GM12878 (cell line): ENCODE measurements at regions not wholly inside any gene's neighbourhood (a gene's known extent, or its start where the extent isn't known, plus 50 kb on each side); places are given as distances from the start of the nearest gene placed in this dataset.

Source experiments
- ATAC-seq: fragments of 200-7000 bp; cut with Tn5 transposase; 3 replicates; pipeline ENCODE4 v1.9.1; 2020; ENCODE audit warnings: mild to moderate bottlenecking, moderate library complexity
- BruUV-seq: library from RNA; stranded (reverse); fragments of 400-500 nt; replicated peaks from 2 replicates; lab custom pipeline; 2021; lab: Mats Ljungman, UMichigan
- CTCF ChIA-PET: fragments of 300-600 bp; sonication (Branson Sonifier 250); formaldehyde crosslinking; extraction: SDS; loops from one replicate; lab custom pipeline; 2021; ENCODE audit warnings: inconsistent platforms; lab: Yijun Ruan, JAX
- POLR2A ChIA-PET: fragments of 350-600 bp; formaldehyde crosslinking; extraction: SDS; loops from one replicate; lab custom pipeline; 2021; ENCODE audit warnings: inconsistent platforms; lab: Charles Lee
- RAD21 ChIA-PET: fragments of 300-600 bp; sonication (Branson Sonifier 250); formaldehyde crosslinking; loops from one replicate; lab custom pipeline; 2023; ENCODE audit warnings: antibody characterized with exemption; ENCODE audit not compliant: unreplicated experiment; lab: Charles Lee
- SMC1A ChIA-PET: fragments of 300-600 bp; sonication (Branson Sonifier 250); formaldehyde crosslinking; loops from one replicate; lab custom pipeline; 2023; ENCODE audit not compliant: unreplicated experiment, uncharacterized antibody; lab: Charles Lee
- DNase-seq: peaks from one replicate; pipeline ENCODE4 v3.0.0-alpha.2; 2011; ENCODE audit warnings: low read depth, low spot score
- FAIRE-seq: peaks from 3 replicates; lab custom pipeline; 2011; peaks lifted over from hg19 to GRCh38; lab: Jason Lieb, UNC
- H2AFZ ChIP-seq: 2 replicates; pipeline ENCODE4 v1.6.0; 2011; ENCODE audit warnings: low read depth, low read length, control low read depth; ENCODE audit not compliant: control insufficient read depth
- H3K27ac ChIP-seq: 2 replicates; pipeline ENCODE4 v1.5.1; 2011; ENCODE audit warnings: control low read depth; ENCODE audit not compliant: control insufficient read depth, insufficient read depth
- H3K27me3 ChIP-seq, 2 experiments: replicated peaks in 1 of 2; 2 replicates each; pipeline versions ENCODE4 v1.6.0 to v1.6.1; 2011; ENCODE audit warnings: low read length in 1 of 2; ENCODE audit not compliant: control insufficient read depth in 2 of 2, insufficient read depth in 2 of 2
- H3K36me3 ChIP-seq, 2 experiments: 2 replicates each; pipeline ENCODE4 v1.5.1; 2011; ENCODE audit warnings: low read length in 1 of 2; ENCODE audit not compliant: control insufficient read depth in 2 of 2, insufficient read depth in 2 of 2
- H3K4me1 ChIP-seq: 2 replicates; pipeline ENCODE4 v1.6.1; 2011; ENCODE audit warnings: mild to moderate bottlenecking, low read length, moderate library complexity, mixed read lengths; ENCODE audit not compliant: control insufficient read depth, insufficient read depth
- H3K4me2 ChIP-seq: 2 replicates; pipeline ENCODE4 v1.6.0; 2011; ENCODE audit warnings: control low read depth; ENCODE audit not compliant: control insufficient read depth, insufficient read depth
- H3K4me3 ChIP-seq: fragments of 200-600 bp; sonication (generic); 2 replicates; pipeline ENCODE4 v1.5.1; 2016
- H3K79me2 ChIP-seq: 2 replicates; pipeline ENCODE4 v1.6.0; 2011; ENCODE audit warnings: low read length; ENCODE audit not compliant: control insufficient read depth, insufficient read depth
- H3K9ac ChIP-seq: 2 replicates; pipeline ENCODE4 v1.8.0; 2011; ENCODE audit warnings: low read length, control low read depth, mixed read lengths; ENCODE audit not compliant: control insufficient read depth, insufficient read depth
- H3K9me3 ChIP-seq: replicated peaks from 3 replicates; pipeline ENCODE4 v1.5.1; 2011; ENCODE audit warnings: mild to moderate bottlenecking, low read length; ENCODE audit not compliant: control insufficient read depth, insufficient read depth
- H4K20me1 ChIP-seq: 2 replicates; pipeline ENCODE4 v1.6.0; 2011; ENCODE audit not compliant: control insufficient read depth, insufficient read depth
- CUX1 ChIP-seq: IDR thresholded peaks from 2 replicates; pipeline ENCODE4 v1.6.1; 2012; ENCODE audit warnings: improper control_type of control experiment, low read depth, low read length; ENCODE audit not compliant: insufficient replicate concordance
- FOS ChIP-seq: IDR thresholded peaks from 3 replicates; pipeline ENCODE4 v1.6.1; 2011; ENCODE audit warnings: borderline replicate concordance; ENCODE audit not compliant: insufficient read length; ENCODE audit errors: extremely low read depth
- HDGF ChIP-seq: fragments of 450-650 bp; IDR thresholded peaks from 2 replicates; pipeline ENCODE4 v1.6.1; 2016; ENCODE audit warnings: antibody characterized with exemption
- MXI1 ChIP-seq: fragments of 150-350 bp; IDR thresholded peaks from 2 replicates; pipeline ENCODE4 v1.6.1; 2011; ENCODE audit warnings: low read depth, mild to moderate bottlenecking, inconsistent platforms, low read length, improper control_type of control experiment
- NBN ChIP-seq: fragments of 450-650 bp; IDR thresholded peaks from 2 replicates; pipeline ENCODE4 v1.6.1; 2016
- NRF1 ChIP-seq: conservative IDR thresholded peaks from 2 replicates; pipeline ENCODE4 v1.6.1; 2011; ENCODE audit warnings: mild to moderate bottlenecking, low read depth, low read length, improper control_type of control experiment
- POLR2AphosphoS5 ChIP-seq: IDR thresholded peaks from 2 replicates; pipeline ENCODE4 v1.6.1; 2011; ENCODE audit warnings: mild to moderate bottlenecking, low read length, inconsistent platforms
- SMARCA5 ChIP-seq: fragments of 450-650 bp; IDR thresholded peaks from 2 replicates; pipeline ENCODE4 v1.6.1; 2017; ENCODE audit warnings: mild to moderate bottlenecking
- SPI1 ChIP-seq: IDR thresholded peaks from 2 replicates; pipeline ENCODE4 v1.6.1; 2011; ENCODE audit warnings: low read depth, mild to moderate bottlenecking, low read length, moderate library complexity, borderline replicate concordance; ENCODE audit not compliant: insufficient read depth
- ZSCAN29 ChIP-seq: fragments of 450-650 bp; IDR thresholded peaks from 2 replicates; pipeline ENCODE4 v1.6.1; 2017; ENCODE audit warnings: mild to moderate bottlenecking, moderate library complexity
- WGBS: methylation state at CpG from one replicate; pipeline ENCODE4 v1.1.6; 2016; ENCODE audit warnings: low lambda C conversion rate; ENCODE audit not compliant: insufficient replicate concordance, insufficient coverage; ENCODE audit errors: missing lambda C conversion rate; 5-methylcytosine and 5-hydroxymethylcytosine counted together
- in situ Hi-C: fragments of 300-500 bp; cut with MboI; formaldehyde crosslinking; loops from 9 replicates; pipeline ENCODE4 v1.14.3; 2018; ENCODE audit warnings: mixed read lengths
- intact Hi-C: fragments of 100-400 bp; cut with micrococcal nuclease; formaldehyde crosslinking; loops from one replicate; pipeline ENCODE4 v1.14.2; 2022; ENCODE audit not compliant: unreplicated experiment
- TF ChIP-seq, protein P1 (sequence below): fragments of 450-650 bp; IDR thresholded peaks from 2 replicates; pipeline ENCODE4 v1.6.1; 2014; ENCODE audit warnings: mild to moderate bottlenecking
- TF ChIP-seq, protein P2 (sequence below): fragments of 450-650 bp; IDR thresholded peaks from 2 replicates; pipeline ENCODE4 v1.6.1; 2017; ENCODE audit warnings: antibody characterized with exemption, mild to moderate bottlenecking, moderate library complexity
- TF ChIP-seq, protein P3 (sequence below): fragments of 450-650 bp; formaldehyde crosslinking; IDR thresholded peaks from 2 replicates; pipeline ENCODE4 v1.4.0; 2022; ENCODE audit warnings: mild to moderate bottlenecking, moderate library complexity

DNA sequence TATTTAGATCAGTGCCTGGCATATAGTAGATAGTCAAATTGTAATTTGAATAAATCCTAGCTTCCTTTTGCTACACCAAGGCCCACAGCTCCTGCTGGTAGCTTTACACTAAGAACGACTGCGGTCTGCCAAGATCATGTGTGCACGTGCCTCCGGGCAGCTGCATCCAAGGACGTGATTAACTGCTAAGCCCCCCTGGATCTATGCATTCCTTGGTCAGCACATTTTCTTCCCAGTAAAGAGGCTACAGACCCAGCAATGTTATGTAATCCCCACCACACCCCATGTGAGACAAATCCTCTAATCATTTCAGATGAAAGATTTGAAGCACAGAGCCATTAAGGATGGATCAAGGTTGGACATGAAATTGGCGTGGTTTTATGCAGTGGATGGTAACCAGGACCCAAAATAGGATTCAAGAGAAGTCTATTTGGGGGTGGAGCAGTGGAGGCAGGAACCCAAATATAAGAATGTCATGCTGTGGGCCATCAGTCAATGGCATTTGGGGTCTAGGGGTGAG is 65.2 kb upstream of the PEG3 start:
- intact Hi-C loops, result no loop called here
- no peaks in the 10 kb centered on the region for H3K36me3 ChIP-seq
- no peak for DNase-seq
- no peaks in the 10 kb centered on the region for H4K20me1 ChIP-seq
- H3K9me3 ChIP-seq, result no peaks in the 10 kb centered on the region; the same call in 2 of the 3 replicates
- H3K27ac ChIP-seq, result no peak overlapping the region
- H2AFZ ChIP-seq, result no peak overlapping the region
- ATAC-seq, result no peak
- ChIA-PET POLR2A (no interaction called here), SMC1A (no interaction called here), CTCF (no interaction called here), RAD21 (no interaction called here)
- H3K4me2 ChIP-seq, result no peak overlapping the region
- FAIRE-seq, result no peak
- H3K9ac ChIP-seq, result no peak overlapping the region
- H3K4me1 ChIP-seq, result no peaks in the 10 kb centered on the region
- no TSS peak for BruUV-seq
- in situ Hi-C loops, result no loop called here
- H3K4me3 ChIP-seq, result no peak overlapping the region
- H3K79me2 ChIP-seq, result no peaks in the 10 kb centered on the region
- H3K27me3 ChIP-seq, result no peaks in the 10 kb centered on the region
- WGBS, result 50% methylated on average over 6 of the region's 6 CpGs
- TF ChIP-seq, protein P1, sequence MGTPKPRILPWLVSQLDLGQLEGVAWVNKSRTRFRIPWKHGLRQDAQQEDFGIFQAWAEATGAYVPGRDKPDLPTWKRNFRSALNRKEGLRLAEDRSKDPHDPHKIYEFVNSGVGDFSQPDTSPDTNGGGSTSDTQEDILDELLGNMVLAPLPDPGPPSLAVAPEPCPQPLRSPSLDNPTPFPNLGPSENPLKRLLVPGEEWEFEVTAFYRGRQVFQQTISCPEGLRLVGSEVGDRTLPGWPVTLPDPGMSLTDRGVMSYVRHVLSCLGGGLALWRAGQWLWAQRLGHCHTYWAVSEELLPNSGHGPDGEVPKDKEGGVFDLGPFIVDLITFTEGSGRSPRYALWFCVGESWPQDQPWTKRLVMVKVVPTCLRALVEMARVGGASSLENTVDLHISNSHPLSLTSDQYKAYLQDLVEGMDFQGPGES, result no peak
- TF ChIP-seq NBN (no peak), FOS (no peak), SPI1 (no peak), HDGF (no peak), CUX1 (no peak), NRF1 (no peak), SMARCA5 (no peak), POLR2AphosphoS5 (no peak), ZSCAN29 (no peak), MXI1 (no peak)
- TF ChIP-seq, protein P2, sequence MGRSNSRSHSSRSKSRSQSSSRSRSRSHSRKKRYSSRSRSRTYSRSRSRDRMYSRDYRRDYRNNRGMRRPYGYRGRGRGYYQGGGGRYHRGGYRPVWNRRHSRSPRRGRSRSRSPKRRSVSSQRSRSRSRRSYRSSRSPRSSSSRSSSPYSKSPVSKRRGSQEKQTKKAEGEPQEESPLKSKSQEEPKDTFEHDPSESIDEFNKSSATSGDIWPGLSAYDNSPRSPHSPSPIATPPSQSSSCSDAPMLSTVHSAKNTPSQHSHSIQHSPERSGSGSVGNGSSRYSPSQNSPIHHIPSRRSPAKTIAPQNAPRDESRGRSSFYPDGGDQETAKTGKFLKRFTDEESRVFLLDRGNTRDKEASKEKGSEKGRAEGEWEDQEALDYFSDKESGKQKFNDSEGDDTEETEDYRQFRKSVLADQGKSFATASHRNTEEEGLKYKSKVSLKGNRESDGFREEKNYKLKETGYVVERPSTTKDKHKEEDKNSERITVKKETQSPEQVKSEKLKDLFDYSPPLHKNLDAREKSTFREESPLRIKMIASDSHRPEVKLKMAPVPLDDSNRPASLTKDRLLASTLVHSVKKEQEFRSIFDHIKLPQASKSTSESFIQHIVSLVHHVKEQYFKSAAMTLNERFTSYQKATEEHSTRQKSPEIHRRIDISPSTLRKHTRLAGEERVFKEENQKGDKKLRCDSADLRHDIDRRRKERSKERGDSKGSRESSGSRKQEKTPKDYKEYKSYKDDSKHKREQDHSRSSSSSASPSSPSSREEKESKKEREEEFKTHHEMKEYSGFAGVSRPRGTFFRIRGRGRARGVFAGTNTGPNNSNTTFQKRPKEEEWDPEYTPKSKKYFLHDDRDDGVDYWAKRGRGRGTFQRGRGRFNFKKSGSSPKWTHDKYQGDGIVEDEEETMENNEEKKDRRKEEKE, result no peak
- TF ChIP-seq, protein P3, sequence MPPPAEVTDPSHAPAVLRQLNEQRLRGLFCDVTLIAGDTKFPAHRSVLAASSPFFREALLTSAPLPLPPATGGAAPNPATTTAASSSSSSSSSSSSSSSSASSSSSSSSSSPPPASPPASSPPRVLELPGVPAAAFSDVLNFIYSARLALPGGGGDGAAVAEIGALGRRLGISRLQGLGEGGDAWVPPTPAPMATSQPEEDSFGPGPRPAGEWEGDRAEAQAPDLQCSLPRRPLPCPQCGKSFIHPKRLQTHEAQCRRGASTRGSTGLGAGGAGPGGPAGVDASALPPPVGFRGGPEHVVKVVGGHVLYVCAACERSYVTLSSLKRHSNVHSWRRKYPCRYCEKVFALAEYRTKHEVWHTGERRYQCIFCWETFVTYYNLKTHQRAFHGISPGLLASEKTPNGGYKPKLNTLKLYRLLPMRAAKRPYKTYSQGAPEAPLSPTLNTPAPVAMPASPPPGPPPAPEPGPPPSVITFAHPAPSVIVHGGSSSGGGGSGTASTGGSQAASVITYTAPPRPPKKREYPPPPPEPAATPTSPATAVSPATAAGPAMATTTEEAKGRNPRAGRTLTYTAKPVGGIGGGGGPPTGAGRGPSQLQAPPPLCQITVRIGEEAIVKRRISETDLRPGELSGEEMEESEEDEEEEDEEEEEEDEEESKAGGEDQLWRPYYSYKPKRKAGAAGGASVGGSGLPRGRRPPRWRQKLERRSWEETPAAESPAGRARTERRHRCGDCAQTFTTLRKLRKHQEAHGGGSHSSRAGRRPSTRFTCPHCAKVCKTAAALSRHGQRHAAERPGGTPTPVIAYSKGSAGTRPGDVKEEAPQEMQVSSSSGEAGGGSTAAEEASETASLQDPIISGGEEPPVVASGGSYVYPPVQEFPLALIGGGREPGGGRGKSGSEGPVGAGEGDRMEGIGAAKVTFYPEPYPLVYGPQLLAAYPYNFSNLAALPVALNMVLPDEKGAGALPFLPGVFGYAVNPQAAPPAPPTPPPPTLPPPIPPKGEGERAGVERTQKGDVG (CRISPR knock-in tag), result no peak
